GM23338 (cell line): ENCODE measurements at regions not wholly inside any gene's neighbourhood (a gene's known extent, or its start where the extent isn't known, plus 50 kb on each side); places are given as distances from the start of the nearest gene placed in this dataset.

Experiments
- CTCF ChIP-seq, 2 experiments: fragments of 200-600 bp in 1 of 2; sonication (generic) in 1 of 2; conservative IDR thresholded peaks; 2 replicates each; pipeline versions ENCODE4 v1.5.1 to v1.6.1; 2016 to 2017; ENCODE audit warnings: antibody characterized with exemption in 2 of 2, low read depth in 2 of 2, mild to moderate bottlenecking in 2 of 2, moderate library complexity in 1 of 2
- REST ChIP-seq: IDR thresholded peaks from one replicate; pipeline ENCODE4 v1.6.1; 2018; ENCODE audit warnings: antibody characterized with exemption; ENCODE audit not compliant: unreplicated experiment

- TF ChIP-seq CTCF (conservative IDR thresholded peaks at IDR 0.05; ENCODE audit: low read depth in 2 of 2), result no peak
- TF ChIP-seq REST, result no peak
Measured at GRCh38 chr9:93786204-93786603, 169.0 kb downstream of the BARX1 start.
